HepG2 (cell line): ENCODE measurements at regions not wholly inside any gene's neighbourhood (a gene's known extent, or its start where the extent isn't known, plus 50 kb on each side); places are given as distances from the start of the nearest gene placed in this dataset.

Source experiments
- ATAC-seq: fragments of 200-7000 bp; cut with Tn5 transposase; 3 replicates; pipeline ENCODE4 v1.9.1; 2020; ENCODE audit warnings: mild to moderate bottlenecking, moderate library complexity
- BruUV-seq: library from RNA; stranded (reverse); fragments of 400-500 nt; replicated peaks from 2 replicates; lab custom pipeline; 2021; lab: Mats Ljungman, UMichigan
- CTCF ChIA-PET: fragments of 300-600 bp; formaldehyde crosslinking; extraction: SDS; loops from one replicate; lab custom pipeline; 2021; ENCODE audit warnings: low total read pairs, inconsistent platforms, low intra/inter-chr PET ratio; lab: Yijun Ruan, JAX
- POLR2A ChIA-PET: fragments of 350-600 bp; sonication (Branson Sonifier 250); formaldehyde crosslinking; loops from one replicate; lab custom pipeline; 2020; ENCODE audit warnings: antibody characterized with exemption, inconsistent platforms; lab: Yijun Ruan, JAX
- DNase-seq: peaks from one replicate; pipeline ENCODE4 v3.0.0-alpha.2; 2015; ENCODE audit warnings: low spot score
- FAIRE-seq: peaks from 3 replicates; lab custom pipeline; 2011; peaks lifted over from hg19 to GRCh38; lab: Jason Lieb, UNC
- H2AFZ ChIP-seq: one replicate; pipeline ENCODE4 v1.6.1; 2011; ENCODE audit warnings: low read length, inconsistent platforms
- H3K27ac ChIP-seq: fragments of 300-600 bp; 3 replicates; pipeline ENCODE4 v1.8.0; 2011; ENCODE audit warnings: mixed run types, mild to moderate bottlenecking, mixed read lengths, low read length, inconsistent platforms; ENCODE audit not compliant: insufficient read depth; ENCODE audit errors: extremely low read length
- H3K27me3 ChIP-seq, 2 experiments: fragments of 200-600 bp in 1 of 2; 2 replicates in 1 of 2; 3 replicates in 1 of 2; pipeline versions ENCODE4 v1.6.0 to v1.8.0; 2011; ENCODE audit warnings: low read length in 2 of 2, mild to moderate bottlenecking in 2 of 2, moderate library complexity in 2 of 2, inconsistent platforms in 1 of 2; ENCODE audit not compliant: insufficient read depth in 2 of 2, control insufficient read depth in 1 of 2
- H3K36me3 ChIP-seq, 2 experiments: fragments of 200-600 bp in 1 of 2; replicated peaks in 1 of 2; 2 replicates in 1 of 2; 3 replicates in 1 of 2; pipeline versions ENCODE4 v1.5.1 to v1.8.0; 2011; ENCODE audit warnings: low read length in 2 of 2, inconsistent platforms in 1 of 2; ENCODE audit not compliant: insufficient read depth in 2 of 2, control insufficient read depth in 1 of 2
- H3K4me1 ChIP-seq: 2 replicates; pipeline ENCODE4 v1.5.1; 2012; ENCODE audit warnings: low read length, inconsistent platforms; ENCODE audit not compliant: insufficient read depth
- H3K4me2 ChIP-seq: 2 replicates; pipeline ENCODE4 v1.6.0; 2011; ENCODE audit warnings: low read depth, low read length, inconsistent platforms
- H3K4me3 ChIP-seq, 3 experiments: fragments of 200-600 bp in 1 of 3; sonication (generic), shearing (Covaris generic) in 1 of 3; replicated peaks in 1 of 3; 2 replicates each; pipeline ENCODE4 v1.5.1; 2011 to 2016; ENCODE audit warnings: low read length in 3 of 3, inconsistent platforms in 2 of 3, low read depth in 2 of 3, mild to moderate bottlenecking in 2 of 3, control low read depth in 1 of 3, mixed read lengths in 1 of 3; ENCODE audit not compliant: insufficient read depth in 1 of 3
- H3K79me2 ChIP-seq: one replicate; pipeline ENCODE4 v1.6.1; 2011; ENCODE audit warnings: low read length, inconsistent platforms; ENCODE audit not compliant: insufficient read depth
- H3K9ac ChIP-seq: 2 replicates; pipeline ENCODE4 v1.6.0; 2011; ENCODE audit warnings: mild to moderate bottlenecking, low read depth, low read length, inconsistent platforms; ENCODE audit not compliant: insufficient read depth
- H3K9me3 ChIP-seq: 2 replicates; pipeline ENCODE4 v1.5.1; 2012; ENCODE audit warnings: mild to moderate bottlenecking, low read length
- H4K20me1 ChIP-seq: 2 replicates; pipeline ENCODE4 v1.6.0; 2011; ENCODE audit warnings: inconsistent platforms, mild to moderate bottlenecking, low read length, moderate library complexity; ENCODE audit not compliant: insufficient read depth
- KLF16 ChIP-seq, 2 experiments: sonication (generic) in 1 of 2; formaldehyde crosslinking in 1 of 2; IDR thresholded peaks; 2 replicates each; pipeline versions ENCODE4 v1.6.1 to v1.8.0; 2016 to 2023; ENCODE audit warnings: missing genetic modification reagents in 2 of 2, missing compliant biosample characterization in 1 of 2
- SOX6 ChIP-seq, 2 experiments: fragments of 450-650 bp in 1 of 2; sonication (generic) in 1 of 2; formaldehyde crosslinking in 1 of 2; IDR thresholded peaks; 2 replicates each; pipeline versions ENCODE4 v1.4.0 to v1.6.1; 2017 to 2020; ENCODE audit warnings: antibody characterized with exemption in 1 of 2, mild to moderate bottlenecking in 1 of 2, missing genetic modification reagents in 1 of 2
- TCF12 ChIP-seq, 2 experiments: fragments of 450-650 bp in 1 of 2; sonication (generic) in 1 of 2; formaldehyde crosslinking in 1 of 2; IDR thresholded peaks; 2 replicates each; pipeline versions ENCODE4 v1.6.1 to v1.8.0; 2017 to 2022; ENCODE audit warnings: antibody characterized with exemption in 1 of 2, mild to moderate bottlenecking in 1 of 2, missing genetic modification reagents in 1 of 2, moderate library complexity in 1 of 2
- ZBTB42 ChIP-seq: sonication (generic); formaldehyde crosslinking; IDR thresholded peaks from 2 replicates; pipeline ENCODE4 v1.5.0; 2020; ENCODE audit warnings: mild to moderate bottlenecking, missing genetic modification reagents
- ZNF382 ChIP-seq: sonication (generic); formaldehyde crosslinking; IDR thresholded peaks from 2 replicates; pipeline ENCODE4 v1.5.0; 2020; ENCODE audit warnings: missing genetic modification reagents, mild to moderate bottlenecking, borderline replicate concordance
- ZNF414 ChIP-seq: sonication (generic); formaldehyde crosslinking; IDR thresholded peaks from 2 replicates; pipeline ENCODE4 v1.5.0; 2020; ENCODE audit warnings: missing genetic modification reagents
- ZNF549 ChIP-seq: sonication (generic); formaldehyde crosslinking; IDR thresholded peaks from 2 replicates; pipeline ENCODE4 v1.5.0; 2020; ENCODE audit warnings: missing genetic modification reagents
- ZNF646 ChIP-seq: sonication (generic); formaldehyde crosslinking; IDR thresholded peaks from 2 replicates; pipeline ENCODE4 v1.9.0; 2021; ENCODE audit warnings: mild to moderate bottlenecking, missing genetic modification reagents
- WGBS: methylation state at CpG from one replicate; pipeline ENCODE4 v1.1.6; 2017; ENCODE audit warnings: low lambda C conversion rate; 5-methylcytosine and 5-hydroxymethylcytosine counted together
- in situ Hi-C: cut with HindIII; loops from 2 replicates; pipeline ENCODE4 v1.10.0; 2017; ENCODE audit warnings: low pct_unique_long_range_greater_than_20kb; ENCODE audit not compliant: extremely low pct_ligation_motif_present
- intact Hi-C: fragments of 100-400 bp; cut with micrococcal nuclease; formaldehyde crosslinking; loops from one replicate; pipeline ENCODE4 v1.10.0; 2022; ENCODE audit not compliant: unreplicated experiment

DNA sequence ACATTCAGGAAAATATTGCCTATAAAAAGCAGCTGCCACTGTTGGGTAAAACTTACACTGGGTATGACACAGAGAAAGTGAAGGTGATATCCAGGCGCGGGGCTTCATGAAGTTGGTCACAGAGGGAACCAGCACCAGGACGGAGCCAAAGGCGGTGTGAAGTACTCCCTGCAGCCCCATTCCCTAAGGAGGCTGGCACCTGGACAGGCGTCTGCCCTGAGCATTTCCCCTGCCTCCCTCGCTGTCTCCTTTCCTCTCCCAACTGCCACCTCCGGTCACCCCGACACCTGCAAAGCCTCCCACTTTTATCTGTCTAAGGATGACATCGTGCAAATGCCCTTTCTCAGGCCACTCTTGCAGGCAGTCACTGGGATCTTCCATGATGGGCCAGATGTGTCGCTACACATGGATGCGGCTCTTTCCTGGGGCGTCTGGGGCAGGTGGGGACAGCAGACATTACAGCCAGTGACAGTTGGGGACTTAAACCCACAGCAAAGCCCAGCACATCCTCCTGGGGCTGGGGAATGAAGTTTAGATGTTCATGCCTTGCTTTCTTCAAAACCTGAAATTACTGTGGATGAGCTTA is 367.7 kb upstream of the IRX4 start:
- 22% methylated on average over 10 of the region's 12 CpGs for WGBS
- FAIRE-seq, result no peak
- Histone ChIP-seq H4K20me1 (no peaks in the 10 kb centered on the region), H3K9me3 (no peaks in the 10 kb centered on the region), H3K4me1 (no peaks in the 10 kb centered on the region), H3K4me2 (no peak overlapping the region), H3K9ac (no peak overlapping the region), H2AFZ (no peak overlapping the region), H3K79me2 (no peaks in the 10 kb centered on the region), H3K27ac (no peak overlapping the region), H3K4me3 (no peak overlapping the region), H3K36me3 (no peaks in the 10 kb centered on the region), H3K27me3 (peaks cover 3 to 22% of the 10 kb centered on the region in 2 experiments; a peak in 3 of 5 replicates)
- TF ChIP-seq SOX6 (IDR thresholded peaks at IDR 0.05) (no peak), SOX6 (CRISPR knock-in tag; IDR thresholded peaks at IDR 0.05) (no peak), ZNF414 (CRISPR knock-in tag) (no peak), ZNF382 (CRISPR knock-in tag) (no peak), KLF16 (CRISPR knock-in tag; IDR thresholded peaks at IDR 0.05) (no peak), TCF12 (IDR thresholded peaks at IDR 0.05) (no peak), TCF12 (CRISPR knock-in tag; IDR thresholded peaks at IDR 0.05) (no peak), ZBTB42 (CRISPR knock-in tag) (no peak), ZNF646 (CRISPR knock-in tag) (no peak), ZNF549 (CRISPR knock-in tag) (no peak)
- no peak for ATAC-seq
- POLR2A ChIA-PET, result no interaction called here
- in situ Hi-C loops (no loop called here), intact Hi-C loops (no loop called here)
- no TSS peak for BruUV-seq
- no peak for DNase-seq
- CTCF ChIA-PET, result no interaction called here
